ENCODE measurements at regions not wholly inside any gene's neighbourhood (a gene's known extent, or its start where the extent isn't known, plus 50 kb on each side); places are given as distances from the start of the nearest gene placed in this dataset.

DNA sequence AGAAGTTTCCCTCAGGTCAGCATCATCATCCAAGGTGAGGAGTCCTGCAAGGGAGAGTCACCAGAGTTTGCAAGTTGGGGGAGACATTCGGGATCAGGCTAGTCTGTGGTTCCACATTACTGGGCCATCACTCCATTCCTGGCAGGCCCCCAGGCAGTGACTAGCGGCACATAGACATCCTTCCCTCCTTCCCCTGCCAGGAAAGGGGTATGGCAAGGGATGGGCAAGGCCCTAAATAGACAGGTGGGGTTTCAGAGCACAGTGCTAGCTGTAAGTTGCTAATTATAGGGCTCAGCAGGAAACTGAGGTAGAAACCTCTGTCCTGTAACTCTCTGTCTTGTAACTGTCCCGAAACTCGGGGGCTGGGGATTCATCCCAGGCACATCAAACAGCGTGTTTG is 215.2 kb upstream of the ROPN1 start:
- H3K36me3 ChIP-seq: no peaks in the 10 kb centered on the region
- no peak overlapping the region for H3K4me3 ChIP-seq
- intact Hi-C loops (cut with DNase I): no loop called here
- no peak for ATAC-seq
- no peaks in the 10 kb centered on the region for H3K9me3 ChIP-seq
- no peaks in the 10 kb centered on the region for H3K4me1 ChIP-seq
- DNase-seq: no peak
- WGBS (ENCODE audit: insufficient coverage, low coverage, low lambda C conversion rate, missing lambda C conversion rate): 80% methylated on average over 3 of the region's 5 CpGs
- no peak overlapping the region for H3K27ac ChIP-seq
- TF ChIP-seq, protein P1, sequence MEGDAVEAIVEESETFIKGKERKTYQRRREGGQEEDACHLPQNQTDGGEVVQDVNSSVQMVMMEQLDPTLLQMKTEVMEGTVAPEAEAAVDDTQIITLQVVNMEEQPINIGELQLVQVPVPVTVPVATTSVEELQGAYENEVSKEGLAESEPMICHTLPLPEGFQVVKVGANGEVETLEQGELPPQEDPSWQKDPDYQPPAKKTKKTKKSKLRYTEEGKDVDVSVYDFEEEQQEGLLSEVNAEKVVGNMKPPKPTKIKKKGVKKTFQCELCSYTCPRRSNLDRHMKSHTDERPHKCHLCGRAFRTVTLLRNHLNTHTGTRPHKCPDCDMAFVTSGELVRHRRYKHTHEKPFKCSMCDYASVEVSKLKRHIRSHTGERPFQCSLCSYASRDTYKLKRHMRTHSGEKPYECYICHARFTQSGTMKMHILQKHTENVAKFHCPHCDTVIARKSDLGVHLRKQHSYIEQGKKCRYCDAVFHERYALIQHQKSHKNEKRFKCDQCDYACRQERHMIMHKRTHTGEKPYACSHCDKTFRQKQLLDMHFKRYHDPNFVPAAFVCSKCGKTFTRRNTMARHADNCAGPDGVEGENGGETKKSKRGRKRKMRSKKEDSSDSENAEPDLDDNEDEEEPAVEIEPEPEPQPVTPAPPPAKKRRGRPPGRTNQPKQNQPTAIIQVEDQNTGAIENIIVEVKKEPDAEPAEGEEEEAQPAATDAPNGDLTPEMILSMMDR (IDR thresholded peaks at IDR 0.05): no peak
- no peak for TF ChIP-seq POLR2A (IDR thresholded peaks at IDR 0.05)
- no peaks in the 10 kb centered on the region for H3K27me3 ChIP-seq

DNA sequence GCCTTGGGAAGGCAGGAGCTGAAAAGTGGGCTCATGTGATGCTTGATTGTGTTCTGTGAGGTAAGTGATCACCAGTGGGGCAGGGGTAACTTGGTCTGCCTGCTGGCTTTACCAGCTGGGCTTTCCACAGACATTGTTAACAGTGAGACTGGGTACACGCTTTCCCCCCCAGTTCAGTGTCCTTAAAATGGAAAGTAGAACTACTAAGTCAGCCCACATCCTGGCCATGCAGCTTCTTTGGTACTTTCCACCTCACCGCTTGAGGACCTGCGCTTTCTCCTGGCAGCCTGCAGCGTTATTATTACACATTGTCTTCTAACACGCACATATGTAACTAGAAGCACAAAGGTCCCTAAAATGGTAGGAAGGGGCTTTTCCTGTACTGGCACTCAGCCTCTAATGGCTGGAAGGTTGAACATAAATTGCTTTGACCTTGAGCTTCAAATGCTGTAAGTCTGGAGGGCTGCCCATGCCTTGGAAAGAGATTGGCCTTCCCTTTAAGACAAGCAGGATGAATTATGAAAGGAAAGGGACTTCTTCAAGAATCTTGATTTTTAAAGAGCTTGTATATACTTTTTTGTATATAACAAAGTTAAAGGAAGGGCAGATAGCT is 216.1 kb upstream of the ROPN1 start:
- no peak overlapping the region for H3K4me3 ChIP-seq
- WGBS (ENCODE audit: insufficient coverage, low coverage, low lambda C conversion rate, missing lambda C conversion rate): 61% methylated on average over 3 of the region's 5 CpGs
- DNase-seq (no peak), ATAC-seq (no peak)
- H3K27me3 ChIP-seq: no peaks in the 10 kb centered on the region
- H3K4me1 ChIP-seq: no peaks in the 10 kb centered on the region
- TF ChIP-seq, protein P1 (IDR thresholded peaks at IDR 0.05): no peak
- TF ChIP-seq POLR2A (IDR thresholded peaks at IDR 0.05): no peak
- intact Hi-C loops (cut with DNase I): no loop called here
- no peaks in the 10 kb centered on the region for H3K36me3 ChIP-seq
- no peak overlapping the region for H3K27ac ChIP-seq
- no peaks in the 10 kb centered on the region for H3K9me3 ChIP-seq

DNA sequence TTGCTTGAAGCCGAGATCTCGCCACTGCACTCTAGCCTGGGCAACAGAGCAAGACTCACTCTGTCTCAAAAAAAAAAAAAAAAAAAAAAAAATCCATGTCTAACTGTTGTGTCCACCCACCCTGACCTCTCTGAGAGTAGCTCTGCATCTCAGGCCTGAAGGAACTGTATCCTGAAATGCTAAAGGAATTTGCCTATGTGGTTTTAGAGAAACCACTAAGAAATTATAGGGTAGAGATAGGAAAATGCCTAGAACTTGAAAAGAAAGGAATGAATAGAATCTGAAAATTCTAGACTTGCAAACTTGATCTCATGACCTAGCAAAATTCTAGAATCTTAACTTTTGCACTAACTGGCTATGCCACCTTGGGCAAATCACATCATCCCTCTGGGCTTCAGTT is 217.5 kb upstream of the ROPN1 start:
- Histone ChIP-seq H3K27me3 (no peaks in the 10 kb centered on the region), H3K4me3 (no peak overlapping the region), H3K4me1 (no peaks in the 10 kb centered on the region), H3K36me3 (no peaks in the 10 kb centered on the region), H3K27ac (no peak overlapping the region), H3K9me3 (no peaks in the 10 kb centered on the region)
- no peak for DNase-seq
- no CpG with 5 or more reads among the region's 2 CpGs for WGBS (ENCODE audit: insufficient coverage, low coverage, low lambda C conversion rate, missing lambda C conversion rate)
- TF ChIP-seq, protein P1 (IDR thresholded peaks at IDR 0.05): no peak
- TF ChIP-seq POLR2A (IDR thresholded peaks at IDR 0.05): no peak
- ATAC-seq: no peak
- intact Hi-C loops (cut with DNase I): no loop called here

DNA sequence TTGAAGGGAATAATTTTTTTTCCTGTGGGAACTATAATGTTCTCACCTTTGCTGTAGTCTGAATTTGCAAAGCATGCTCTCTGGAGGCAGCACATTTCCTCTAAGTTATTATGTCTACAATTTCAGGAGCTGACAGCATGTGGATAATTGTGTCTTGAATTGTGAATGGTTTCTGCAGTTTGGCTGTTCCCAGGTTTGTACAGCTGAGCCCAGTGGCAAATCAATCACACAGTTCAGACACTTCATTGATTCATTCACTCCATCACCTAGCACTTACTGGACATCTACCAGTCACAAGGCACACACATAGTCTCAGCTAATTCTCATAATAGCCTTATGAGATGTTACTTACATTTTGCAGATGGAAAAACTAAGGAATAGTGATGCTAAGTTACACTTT is 219.0 kb upstream of the ROPN1 start:
- TF ChIP-seq POLR2A (IDR thresholded peaks at IDR 0.05): no peak
- TF ChIP-seq, protein P1 (IDR thresholded peaks at IDR 0.05): no peak
- Histone ChIP-seq H3K4me3 (no peak overlapping the region), H3K27ac (no peak overlapping the region), H3K36me3 (no peaks in the 10 kb centered on the region), H3K9me3 (no peaks in the 10 kb centered on the region), H3K4me1 (no peaks in the 10 kb centered on the region), H3K27me3 (no peaks in the 10 kb centered on the region)
- DNase-seq (no peak), ATAC-seq (no peak)
- intact Hi-C loops (cut with DNase I): no loop called here

DNA sequence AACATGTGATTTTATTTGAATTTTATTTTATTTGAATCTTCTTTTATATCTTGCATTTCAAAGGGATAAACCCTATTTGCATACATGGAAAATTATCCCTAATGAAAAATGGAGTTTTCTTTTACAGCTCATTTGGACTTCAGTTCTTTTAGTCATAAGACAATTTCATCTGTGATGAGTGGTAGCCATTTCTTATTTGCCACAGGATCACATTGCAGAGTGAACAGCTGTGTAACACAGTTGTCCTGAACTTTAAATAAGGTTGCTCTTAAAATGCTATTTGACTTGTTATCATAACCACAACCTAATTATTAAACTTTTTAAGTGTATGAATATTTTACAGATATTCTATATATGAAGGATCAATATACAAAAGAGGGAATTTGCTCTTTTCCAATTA is 221.7 kb upstream of the ROPN1 start:
- H3K27me3 ChIP-seq: no peaks in the 10 kb centered on the region
- H3K4me3 ChIP-seq: no peak overlapping the region
- TF ChIP-seq, protein P1 (IDR thresholded peaks at IDR 0.05): no peak
- TF ChIP-seq POLR2A (IDR thresholded peaks at IDR 0.05): no peak
- no peaks in the 10 kb centered on the region for H3K4me1 ChIP-seq
- no peak overlapping the region for H3K27ac ChIP-seq
- no peaks in the 10 kb centered on the region for H3K9me3 ChIP-seq
- no peak for DNase-seq
- intact Hi-C loops (cut with DNase I): no loop called here
- ATAC-seq: no peak
- H3K36me3 ChIP-seq: no peaks in the 10 kb centered on the region

All from right lobe of liver (tissue), 6 donors.